HG02943 (cell line): ENCODE measurements at regions not wholly inside any gene's neighbourhood (a gene's known extent, or its start where the extent isn't known, plus 50 kb on each side); places are given as distances from the start of the nearest gene placed in this dataset.
A peak's percentile ranks its signal among the peaks of the same experiment; 100 is the strongest.

Source experiments
- ATAC-seq: cut with Tn5 transposase; IDR thresholded peaks from one replicate; pipeline ENCODE4 v1.9.1; 2021; ENCODE audit warnings: mild to moderate bottlenecking, low read depth, moderate library complexity; ENCODE audit not compliant: unreplicated experiment

DNA sequence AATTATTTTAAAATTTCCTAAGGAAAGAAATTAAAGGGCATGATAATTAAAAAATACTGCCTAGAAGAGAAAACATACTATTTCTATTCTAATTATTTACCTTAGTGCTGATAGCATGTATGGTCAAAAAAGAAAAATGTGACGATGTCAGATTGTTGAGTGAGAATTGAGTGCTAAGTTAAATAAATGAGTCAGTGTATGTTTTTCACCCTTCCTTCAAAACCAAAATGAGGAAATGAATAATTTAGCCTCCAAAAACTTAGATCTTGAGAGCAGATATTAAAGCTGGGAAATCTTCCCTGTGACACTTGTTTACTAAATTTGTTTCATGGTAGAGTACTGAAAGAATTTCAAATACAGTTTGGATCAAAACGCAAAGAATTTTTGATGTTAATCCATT, 58.6 kb upstream of the NYAP2 start:
- ATAC-seq, result no peak

DNA sequence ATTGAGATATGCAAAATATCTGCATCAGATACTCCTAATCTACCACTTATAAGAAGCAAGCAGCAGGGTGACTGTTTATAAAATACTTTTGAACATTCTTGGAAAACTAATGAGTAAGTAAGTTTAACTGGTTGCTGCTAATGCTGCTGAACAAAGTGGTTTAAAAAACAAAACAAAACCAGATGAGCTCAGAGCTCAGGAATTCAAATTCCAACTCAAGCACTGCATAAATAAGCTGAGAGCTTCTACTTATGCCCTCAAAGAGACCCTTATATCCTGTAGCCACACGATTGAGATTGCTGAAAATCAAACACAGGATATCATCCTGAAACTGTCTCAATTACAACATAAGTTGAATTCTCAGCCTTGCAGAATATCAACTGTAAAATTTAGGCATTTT, 62.3 kb upstream of the NYAP2 start:
- no peak for ATAC-seq

DNA sequence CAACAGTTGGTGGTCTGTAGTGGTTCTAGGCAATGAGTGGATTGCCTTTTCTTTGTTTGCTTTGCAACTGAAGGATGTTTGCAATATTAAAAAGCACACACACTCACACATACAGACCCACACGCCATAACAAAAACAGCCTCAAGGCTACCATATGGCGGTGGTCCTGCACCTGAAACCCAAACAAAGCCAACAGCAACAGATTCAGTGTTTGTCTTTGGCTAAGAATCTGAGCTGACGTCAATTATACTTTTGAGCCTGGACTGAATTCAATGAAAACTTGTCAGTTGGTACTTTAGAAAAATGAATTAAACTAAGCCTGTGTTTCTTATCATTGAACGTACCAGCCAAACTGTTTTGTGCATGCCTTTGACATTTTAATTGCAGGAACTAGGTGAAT, 65.0 kb upstream of the NYAP2 start:
- ATAC-seq, result no peak

DNA sequence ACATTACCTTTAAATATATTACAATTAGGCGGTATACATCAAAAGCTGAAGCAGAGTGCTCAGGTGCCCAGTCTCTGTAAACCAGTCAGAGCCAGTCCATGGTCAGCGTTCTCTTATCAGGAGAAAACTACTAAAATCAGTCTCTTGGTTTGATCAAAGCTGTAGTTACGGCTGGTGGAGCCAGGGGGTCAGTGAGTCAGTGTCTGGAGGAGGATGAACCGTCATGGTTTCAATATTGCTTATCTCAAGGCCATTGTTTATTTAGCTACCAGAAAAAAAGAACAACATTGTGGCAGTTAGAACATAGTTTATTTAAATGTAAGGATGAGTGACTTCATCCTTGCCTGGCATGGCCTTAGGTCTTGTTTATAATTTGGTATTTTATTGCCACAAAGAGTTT, 71.3 kb upstream of the NYAP2 start:
- ATAC-seq, result no peak

GRCh38 chr2:225326969-225327368, 72.5 kb upstream of the NYAP2 start:
- ATAC-seq, result no peak

GRCh38 chr2:225319872-225320271, 79.6 kb upstream of the NYAP2 start:
- ATAC-seq, result no peak

DNA sequence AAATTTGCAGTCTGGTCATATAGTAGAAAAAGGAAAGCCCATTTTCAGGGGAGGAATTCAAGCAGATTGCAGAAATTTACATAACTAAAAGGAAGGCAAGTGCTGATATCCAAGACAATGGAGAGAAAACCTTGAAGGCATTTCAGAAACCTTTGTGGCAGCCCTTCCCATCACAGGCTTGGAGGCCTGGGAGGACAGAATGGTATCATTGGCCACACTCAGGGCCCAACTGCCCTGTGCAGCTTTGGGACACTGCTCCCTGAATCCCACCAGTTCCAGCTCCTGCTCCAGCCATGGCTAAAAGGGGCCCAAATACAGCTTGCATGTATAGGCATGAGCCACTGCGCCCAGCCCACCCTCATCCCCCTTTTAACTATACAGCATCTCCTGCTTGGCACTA, 81.1 kb upstream of the NYAP2 start:
- ATAC-seq, result no peak

GRCh38 chr2:225317186-225317585, 82.3 kb upstream of the NYAP2 start:
- no peak for ATAC-seq

DNA sequence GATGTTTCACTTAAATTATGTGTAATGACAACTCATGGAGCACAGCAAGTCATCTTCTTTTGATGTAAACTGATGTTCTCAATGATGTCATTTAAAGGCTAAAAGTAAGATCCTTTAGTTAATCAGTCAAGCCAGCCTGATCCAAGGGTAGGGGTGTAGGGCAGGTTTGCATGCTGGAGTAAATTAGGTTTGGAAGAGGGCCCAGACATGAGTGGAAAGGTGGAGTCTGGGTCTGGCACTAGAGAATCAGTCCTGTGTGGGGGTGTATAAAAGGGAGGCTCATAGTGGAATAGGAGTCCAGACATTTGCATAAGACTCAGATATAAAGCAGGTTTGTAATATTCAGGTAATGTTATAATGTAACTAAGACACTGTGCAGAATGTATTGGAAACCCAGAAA, 88.8 kb upstream of the NYAP2 start:
- no peak for ATAC-seq

DNA sequence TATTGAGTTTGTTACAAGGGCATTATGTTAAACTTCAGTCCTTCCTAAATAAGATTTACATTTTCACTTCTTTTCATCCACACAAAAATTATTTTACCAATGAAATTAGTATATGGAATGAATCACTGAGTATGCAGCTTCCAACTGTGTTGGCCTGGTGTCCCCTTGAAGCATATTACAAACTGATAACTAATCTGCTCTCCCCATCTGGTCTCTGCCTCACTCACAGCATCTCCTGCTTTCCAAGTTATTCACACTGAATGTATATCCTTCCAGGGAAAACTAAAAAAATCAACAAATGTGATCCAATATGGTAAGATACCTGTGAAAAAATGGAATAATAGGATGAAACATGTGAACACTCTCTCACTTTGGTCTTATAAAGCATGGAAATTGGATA, 90.0 kb upstream of the NYAP2 start:
- no peak for ATAC-seq

DNA sequence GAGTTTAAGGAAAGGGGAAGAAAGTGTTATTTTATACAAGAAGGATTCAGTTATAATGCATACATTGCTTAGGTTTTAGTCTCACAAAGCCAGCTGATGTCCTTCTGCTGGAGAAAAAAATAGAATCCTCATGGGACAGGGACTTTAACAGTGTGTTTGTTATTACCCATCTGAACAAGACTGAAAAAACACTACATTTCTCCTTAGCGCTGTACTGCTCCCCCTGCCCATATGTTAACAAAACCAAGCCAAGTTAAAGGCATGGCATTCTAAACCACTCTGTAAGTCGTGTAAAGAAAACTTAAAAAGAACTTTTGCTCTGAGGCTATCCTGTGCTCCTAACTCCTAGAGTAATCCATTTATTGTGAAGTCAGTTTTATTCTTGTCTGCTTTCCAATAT, 102.6 kb upstream of the NYAP2 start:
- no peak for ATAC-seq

DNA sequence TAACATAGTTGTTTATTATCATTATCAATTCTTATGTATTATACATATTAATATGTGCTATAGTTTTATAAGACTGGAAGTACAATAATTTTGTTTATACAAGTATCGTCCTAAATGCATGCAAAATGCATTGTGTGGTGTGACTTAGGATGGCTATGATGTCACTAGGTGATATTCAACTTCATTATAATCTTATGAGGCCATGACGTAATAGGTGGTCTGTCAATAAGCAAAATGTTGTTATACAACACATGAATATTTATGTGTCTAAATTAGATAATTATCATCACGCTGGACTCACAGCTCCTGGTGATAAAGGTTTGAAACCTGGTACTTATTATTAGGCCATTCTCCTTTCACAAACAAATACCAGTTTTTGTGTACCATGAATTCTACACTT, 104.4 kb upstream of the NYAP2 start:
- no peak for ATAC-seq

- no peak for ATAC-seq
Observed at GRCh38 chr2:225293638-225294037, 105.9 kb upstream of the NYAP2 start.

- ATAC-seq, result no peak
Observed at GRCh38 chr2:225290757-225291400, 108.6 kb upstream of the NYAP2 start.

DNA sequence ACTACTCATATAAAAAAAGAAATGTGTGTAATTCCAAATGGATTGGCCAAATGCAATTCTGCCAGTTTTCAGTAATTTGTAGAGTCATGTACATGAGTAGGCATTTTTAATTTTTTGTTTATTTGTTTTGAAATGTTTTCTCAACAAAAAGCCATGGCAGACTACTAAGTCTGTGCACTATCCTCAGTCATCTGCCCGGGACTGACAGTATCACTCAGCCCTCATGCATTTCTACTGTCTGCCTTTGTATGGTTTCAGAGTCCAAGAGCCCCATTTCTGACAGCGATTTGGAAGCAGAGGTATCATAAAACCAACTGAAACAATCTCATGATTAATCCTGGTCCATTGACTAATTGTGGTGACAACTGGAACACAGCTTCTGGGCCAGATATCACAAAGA, 109.9 kb upstream of the NYAP2 start:
- no peak for ATAC-seq

- no peak for ATAC-seq
Observed at GRCh38 chr2:225288986-225289385, 110.5 kb upstream of the NYAP2 start.

GRCh38 chr2:225282858-225283710, 116.4 kb upstream of the NYAP2 start:
- ATAC-seq, result peak; percentile 80

- peak; percentile 77 for ATAC-seq
Observed at GRCh38 chr2:225276207-225276606, 123.3 kb upstream of the NYAP2 start.

- no peak for ATAC-seq
Observed at GRCh38 chr2:225275443-225275842, 124.1 kb upstream of the NYAP2 start.

GRCh38 chr2:225274751-225275150, 124.8 kb upstream of the NYAP2 start:
- ATAC-seq, result no peak

DNA sequence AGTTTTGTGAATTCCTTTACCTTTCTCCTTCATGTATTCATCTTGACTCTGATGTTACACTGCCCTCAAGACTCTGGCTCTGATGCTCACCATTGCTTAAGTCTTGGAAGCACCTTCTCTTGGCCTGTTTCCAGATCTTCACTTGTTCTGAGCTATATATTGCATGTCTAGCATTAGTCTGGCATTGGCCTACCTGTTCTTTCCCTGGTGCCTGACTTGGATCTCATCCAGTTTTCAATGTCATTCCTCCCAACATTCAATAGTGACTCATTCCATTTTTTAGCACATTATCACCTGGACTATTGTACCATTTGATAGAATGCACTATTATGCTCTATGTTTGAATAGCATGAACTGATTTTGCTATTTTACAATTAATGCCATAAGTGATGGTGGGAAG, 127.3 kb upstream of the NYAP2 start:
- ATAC-seq, result no peak

GRCh38 chr2:225270861-225271260, 128.6 kb upstream of the NYAP2 start:
- ATAC-seq, result peak; percentile 99
